ENCODE measurements at regions not wholly inside any gene's neighbourhood (a gene's known extent, or its start where the extent isn't known, plus 50 kb on each side); places are given as distances from the start of the nearest gene placed in this dataset.
A peak's percentile ranks its signal among the peaks of the same experiment; 100 is the strongest.

- H3K36me3 ChIP-seq = no peaks in the 10 kb centered on the region
- H3K9me3 ChIP-seq = no peaks in the 10 kb centered on the region
- TF ChIP-seq POLR2A (IDR thresholded peaks at IDR 0.05) = no peak
- TF ChIP-seq POLR2AphosphoS5 (IDR thresholded peaks at IDR 0.05) = no peak
- no peak for TF ChIP-seq EP300 (IDR thresholded peaks at IDR 0.05)
- no peak for TF ChIP-seq CTCF (IDR thresholded peaks at IDR 0.05)
- intact Hi-C loops (cut with DNase I; ENCODE audit: low total_unique reads) = no loop called here
- no peak overlapping the region for H3K27ac ChIP-seq
- WGBS, 5 donors = 79 to 89% (median 82%) methylated on average over 2 of the region's 2 CpGs
- no peaks in the 10 kb centered on the region for H3K27me3 ChIP-seq
- peak in 1 of 2 donors; percentile 5 for DNase-seq
- no peaks in the 10 kb centered on the region for H3K4me1 ChIP-seq
- no peak overlapping the region for H3K4me3 ChIP-seq
Measured at GRCh38 chr17:70606086-70606485, 436.8 kb downstream of the KCNJ2 start.

GRCh38 chr17:70608193-70608592 lies 438.9 kb downstream of the KCNJ2 start:
- Histone ChIP-seq H3K4me3 (no peak overlapping the region), H3K27ac (no peak overlapping the region), H3K27me3 (no peaks in the 10 kb centered on the region), H3K9me3 (no peaks in the 10 kb centered on the region), H3K4me1 (no peaks in the 10 kb centered on the region), H3K36me3 (no peaks in the 10 kb centered on the region)
- intact Hi-C loops (cut with DNase I; ENCODE audit: low total_unique reads) = no loop called here
- no peak for TF ChIP-seq POLR2AphosphoS5 (IDR thresholded peaks at IDR 0.05)
- TF ChIP-seq POLR2A (IDR thresholded peaks at IDR 0.05) = no peak
- no peak for TF ChIP-seq EP300 (IDR thresholded peaks at IDR 0.05)
- no peak for TF ChIP-seq CTCF (IDR thresholded peaks at IDR 0.05)
- no peak for DNase-seq
- 57 to 76% (median 64%) methylated on average over 2 of the region's 2 CpGs for WGBS, 5 donors

- Histone ChIP-seq H3K27ac (no peak overlapping the region), H3K27me3 (no peaks in the 10 kb centered on the region), H3K4me1 (no peaks in the 10 kb centered on the region), H3K9me3 (no peaks in the 10 kb centered on the region), H3K36me3 (no peaks in the 10 kb centered on the region), H3K4me3 (no peak overlapping the region)
- 79 to 90% (median 88%) methylated on average over 2 of the region's 2 CpGs for WGBS, 5 donors
- intact Hi-C loops (cut with DNase I; ENCODE audit: low total_unique reads) = no loop called here
- TF ChIP-seq POLR2AphosphoS5 (IDR thresholded peaks at IDR 0.05) = no peak
- TF ChIP-seq POLR2A (IDR thresholded peaks at IDR 0.05) = no peak
- TF ChIP-seq EP300 (IDR thresholded peaks at IDR 0.05) = no peak
- no peak for TF ChIP-seq CTCF (IDR thresholded peaks at IDR 0.05)
- no peak for DNase-seq
Measured at GRCh38 chr17:70608957-70609356, 439.6 kb downstream of the KCNJ2 start.

GRCh38 chr17:70609566-70609965 lies 440.2 kb downstream of the KCNJ2 start:
- no peaks in the 10 kb centered on the region for H3K36me3 ChIP-seq
- 75 to 88% (median 82%) methylated on average over 1 of the region's 1 CpG for WGBS, 5 donors
- no peaks in the 10 kb centered on the region for H3K9me3 ChIP-seq
- no peak overlapping the region for H3K4me3 ChIP-seq
- H3K4me1 ChIP-seq = no peaks in the 10 kb centered on the region
- H3K27me3 ChIP-seq = no peaks in the 10 kb centered on the region
- intact Hi-C loops (cut with DNase I; ENCODE audit: low total_unique reads) = no loop called here
- TF ChIP-seq POLR2A (IDR thresholded peaks at IDR 0.05) = no peak
- no peak for TF ChIP-seq POLR2AphosphoS5 (IDR thresholded peaks at IDR 0.05)
- no peak for TF ChIP-seq CTCF (IDR thresholded peaks at IDR 0.05)
- TF ChIP-seq EP300 (IDR thresholded peaks at IDR 0.05) = no peak
- H3K27ac ChIP-seq = no peak overlapping the region
- DNase-seq = no peak

Data from stomach (tissue), 8 donors.